ENCODE measurements at regions not wholly inside any gene's neighbourhood (a gene's known extent, or its start where the extent isn't known, plus 50 kb on each side); places are given as distances from the start of the nearest gene placed in this dataset.
"Not testable (repeated sequence)": the region's sequence is repeated elsewhere in the genome, so short reads cannot be mapped to it uniquely, and the experiment has no call there.

DNA sequence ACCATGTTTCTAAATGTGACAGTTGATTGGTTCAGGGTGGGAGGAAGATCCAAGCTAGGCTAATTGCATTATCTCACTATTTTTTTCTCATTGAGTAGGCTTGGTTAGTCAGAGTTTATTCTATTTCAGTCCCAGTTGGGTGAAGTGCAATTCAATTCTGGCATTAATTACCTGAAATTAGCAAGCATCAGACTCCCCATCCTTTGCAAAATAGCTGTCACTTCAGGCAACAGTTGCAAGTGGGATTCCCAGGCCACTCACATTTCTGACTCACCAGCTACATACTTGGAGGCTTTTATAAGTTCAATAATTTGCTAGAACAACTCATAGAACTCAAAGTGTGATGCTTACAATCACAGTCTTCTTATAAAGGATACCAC is 155.8 kb upstream of the HAND2 start:
- no peak for DNase-seq

- DNase-seq, result no peak
Measured at GRCh38 chr4:173685165-173685830, 155.3 kb upstream of the HAND2 start.

DNA sequence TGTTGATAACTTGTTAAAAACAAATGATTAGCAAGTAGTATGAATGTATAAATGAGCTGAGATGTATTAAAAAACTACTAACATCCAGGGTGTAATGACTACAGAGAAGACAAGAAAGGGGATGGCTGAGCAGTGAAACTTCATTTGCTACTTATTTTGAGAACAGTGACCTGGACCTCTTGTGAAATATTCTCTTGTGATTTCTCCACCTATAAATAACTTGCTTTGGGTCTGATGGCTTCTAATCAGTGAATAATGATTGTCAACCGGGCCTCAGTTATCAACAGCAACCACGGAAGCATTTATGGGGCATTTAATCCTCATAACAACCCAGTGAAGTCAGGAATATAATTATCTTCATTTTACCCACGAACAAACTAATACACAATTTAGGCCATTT is 154.2 kb upstream of the HAND2 start:
- no peak for DNase-seq

DNA sequence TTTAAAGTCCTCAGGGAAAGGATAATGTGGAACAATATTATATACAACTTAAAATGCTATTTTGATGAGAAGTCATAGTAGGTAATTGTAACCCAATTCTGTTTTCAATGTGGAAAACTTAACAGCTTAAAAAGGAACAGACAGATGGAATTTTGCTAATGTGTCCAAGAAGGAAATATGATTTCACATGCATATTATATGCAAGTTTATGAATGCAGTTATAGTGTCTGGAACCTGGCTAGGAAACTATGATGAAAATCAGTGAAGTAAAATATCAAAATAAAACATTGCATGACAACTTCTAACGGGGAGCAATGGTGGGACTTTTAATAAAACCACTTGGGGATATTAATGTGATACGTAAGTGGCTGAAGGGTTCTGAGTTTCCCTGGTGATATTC is 152.6 kb upstream of the HAND2 start:
- no peak for DNase-seq

GRCh38 chr4:173680278-173680677 is 150.2 kb upstream of the HAND2 start:
- no peak for DNase-seq

- no peak for DNase-seq
Measured at GRCh38 chr4:173675446-173675845, 145.4 kb upstream of the HAND2 start.

DNA sequence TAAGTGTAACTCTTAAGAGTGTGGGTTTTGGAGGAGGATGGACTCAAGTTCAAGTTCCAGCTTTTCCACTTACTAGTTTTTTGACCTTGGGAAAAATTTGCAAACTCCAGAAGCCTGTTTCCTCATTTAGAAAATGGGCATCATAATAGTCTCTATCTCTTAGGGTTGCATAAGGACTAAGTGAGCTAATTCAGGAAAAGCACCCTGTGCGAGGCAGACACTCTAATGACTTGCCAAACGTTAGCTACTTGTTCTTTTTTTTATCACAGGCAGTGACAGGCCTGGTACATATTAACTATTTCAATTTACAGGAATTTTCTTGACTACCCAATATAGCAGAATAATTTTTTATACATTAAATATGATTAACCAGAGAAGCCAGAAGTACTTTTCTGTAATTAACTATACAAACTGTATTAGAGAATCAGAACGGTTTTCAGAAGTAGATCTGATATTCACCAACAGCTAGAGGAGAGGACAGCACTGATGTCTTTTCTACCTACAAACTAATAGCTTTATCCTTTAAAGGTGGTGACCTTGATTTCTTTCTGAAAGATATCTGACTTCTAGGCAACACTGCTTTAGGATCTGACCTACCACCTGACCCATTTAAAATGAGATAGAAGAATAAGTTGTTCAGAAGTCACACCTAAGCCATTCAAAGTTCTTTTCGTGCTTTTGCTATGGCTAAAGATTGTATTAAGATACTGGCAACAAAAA is 139.6 kb upstream of the HAND2 start:
- no peak for DNase-seq

GRCh38 chr4:173661001-173661400 is 131.0 kb upstream of the HAND2 start:
- DNase-seq, result no peak

DNA sequence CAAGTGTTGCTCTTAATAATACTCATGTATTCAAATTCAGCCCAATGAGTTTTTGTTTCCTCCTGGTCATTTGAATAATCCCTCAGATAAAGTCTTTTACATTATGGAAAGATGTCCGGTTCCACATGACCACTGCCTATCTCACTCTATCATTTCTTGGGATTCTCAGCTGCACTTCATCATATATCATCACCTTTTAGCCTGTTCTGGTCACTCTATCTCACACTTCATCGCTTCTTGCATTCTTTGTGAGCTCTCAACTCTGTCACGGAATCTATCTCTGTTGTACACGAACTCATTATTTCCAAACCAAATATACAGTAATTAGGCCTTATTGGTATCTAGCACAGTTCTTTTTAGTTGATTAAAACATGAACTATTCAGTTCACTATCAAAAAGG is 126.9 kb upstream of the HAND2 start:
- no peak for DNase-seq

GRCh38 chr4:173652283-173652931 is 122.4 kb upstream of the HAND2 start:
- DNase-seq, result no peak

GRCh38 chr4:173651651-173652282 is 121.7 kb upstream of the HAND2 start:
- DNase-seq, result no peak

DNA sequence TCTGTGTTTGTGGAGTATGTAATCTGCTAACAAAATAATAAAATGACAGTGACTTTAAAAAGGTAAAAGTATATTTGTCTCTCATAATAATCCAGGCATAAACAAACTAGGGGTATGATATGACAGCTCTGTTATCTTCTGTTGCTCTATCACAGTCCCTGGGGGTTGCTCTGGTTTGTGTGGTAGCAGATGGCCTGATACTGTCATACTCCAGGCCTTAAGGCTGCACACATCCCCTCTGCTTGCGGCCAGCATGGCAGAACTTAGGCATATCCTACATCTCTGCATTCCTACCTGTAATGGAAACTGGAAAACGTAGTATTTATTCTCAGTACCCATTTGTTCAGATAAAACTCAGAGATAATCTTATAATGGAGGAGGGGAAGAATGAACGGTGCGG is 117.9 kb upstream of the HAND2 start:
- DNase-seq, result no peak

GRCh38 chr4:173642509-173642908 is 112.5 kb upstream of the HAND2 start:
- no peak for DNase-seq

- DNase-seq, result no peak
Measured at GRCh38 chr4:173635395-173635794, 105.4 kb upstream of the HAND2 start.

DNA sequence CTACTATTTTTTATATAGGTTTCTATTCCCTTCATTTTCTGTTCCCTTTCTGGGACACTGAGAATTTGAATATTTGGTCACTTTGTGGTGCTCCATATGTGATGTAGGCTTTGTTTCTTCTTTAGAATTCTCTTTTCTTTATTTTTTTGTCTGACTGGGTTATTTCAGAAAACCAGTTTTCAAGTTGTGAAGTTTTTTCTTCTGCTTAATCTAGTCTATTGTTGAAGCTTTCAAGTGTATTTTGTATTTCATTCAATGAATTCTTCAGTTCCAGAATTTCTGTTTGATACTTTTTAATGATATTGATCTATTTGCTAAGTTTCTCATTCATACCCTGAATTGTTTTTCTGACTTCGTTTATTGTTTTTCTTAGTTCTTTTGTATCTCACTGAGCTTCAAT is 96.2 kb upstream of the HAND2 start:
- no peak for DNase-seq

DNA sequence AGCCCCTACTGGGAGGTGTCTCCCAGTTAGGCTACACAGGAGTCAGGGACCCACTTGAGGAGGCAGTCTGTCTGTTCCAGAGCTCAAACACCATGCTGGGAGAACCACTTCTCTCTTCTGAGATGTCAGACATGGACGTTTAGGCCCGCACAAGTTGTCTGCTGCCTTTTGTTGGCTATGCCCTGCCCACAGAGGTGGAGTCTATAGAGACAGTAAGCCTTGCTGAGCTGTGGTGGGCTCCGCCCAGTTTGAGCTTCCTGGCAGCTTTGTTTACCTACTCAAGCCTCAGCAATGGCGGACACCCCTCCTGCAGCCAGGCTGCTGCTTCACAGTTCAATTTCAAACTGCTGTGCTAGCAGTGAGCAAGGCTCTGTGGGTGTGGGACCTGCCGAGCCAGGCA is 88.6 kb upstream of the HAND2 start:
- not testable (repeated sequence) for DNase-seq

DNA sequence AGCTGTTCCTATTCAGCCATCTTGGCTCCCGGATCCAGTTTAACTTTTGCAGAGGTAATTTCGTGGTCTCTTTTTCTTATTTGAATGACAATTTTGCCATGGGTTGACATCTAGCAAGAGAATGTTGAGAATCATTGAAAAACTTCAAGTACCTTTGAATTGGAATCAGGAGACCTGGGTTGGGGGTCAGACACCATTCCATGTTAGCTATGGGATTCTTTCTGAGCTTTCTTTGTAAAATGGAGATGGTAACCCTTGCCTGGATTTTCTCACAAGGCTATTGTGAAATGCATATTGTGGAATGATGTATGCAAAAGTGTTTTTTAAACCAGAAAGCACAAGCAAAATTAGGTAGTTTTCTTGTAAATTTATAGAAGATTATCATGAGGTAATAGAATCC is 79.1 kb upstream of the HAND2 start:
- DNase-seq, result no peak

GRCh38 chr4:173608632-173609031 is 78.6 kb upstream of the HAND2 start:
- peak; percentile 20 for DNase-seq

GRCh38 chr4:173591760-173592159 is 61.7 kb upstream of the HAND2 start:
- no peak for DNase-seq

DNA sequence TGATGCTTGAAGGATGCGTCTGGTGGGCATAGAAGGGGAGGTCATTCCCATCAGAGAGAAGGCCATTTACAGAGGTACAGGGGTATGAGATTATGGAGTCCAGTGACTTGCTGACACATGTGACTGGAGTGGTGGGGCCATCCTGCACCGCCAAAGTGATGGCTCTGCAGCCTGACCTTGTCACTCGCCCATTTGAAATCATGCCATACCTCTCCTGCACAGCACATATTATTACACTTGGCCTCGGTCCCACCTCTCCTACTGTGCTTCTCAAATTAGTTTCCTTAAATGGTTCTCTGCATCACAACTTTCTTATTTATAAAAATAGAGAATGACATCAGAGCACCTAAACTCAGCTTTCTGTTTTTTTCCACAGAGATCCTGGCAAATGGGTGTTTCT is 60.7 kb upstream of the HAND2 start:
- DNase-seq, result no peak

- no peak for DNase-seq
Measured at GRCh38 chr4:173585876-173586572, 56.0 kb upstream of the HAND2 start.

- no peak for DNase-seq
Measured at GRCh38 chr4:173584506-173584905, 54.5 kb upstream of the HAND2 start.
